ENCODE measurements at regions not wholly inside any gene's neighbourhood (a gene's known extent, or its start where the extent isn't known, plus 50 kb on each side); places are given as distances from the start of the nearest gene placed in this dataset.

- H3K36me3 ChIP-seq (ENCODE audit: control insufficient read depth in 1 of 2, insufficient read depth in 2 of 2, low read length in 2 of 2), result no peaks in the 10 kb centered on the region
- no peaks in the 10 kb centered on the region for H3K27me3 ChIP-seq (ENCODE audit: control insufficient read depth in 1 of 2, insufficient read depth in 2 of 2, low read length in 2 of 2)
- no peaks in the 10 kb centered on the region for H3K9me3 ChIP-seq (ENCODE audit: control insufficient read depth in 1 of 2, low read length in 2 of 2)
- no peak overlapping the region for H3K27ac ChIP-seq (ENCODE audit: low read depth, low read length)
- no peaks in the 10 kb centered on the region for H3K4me1 ChIP-seq (ENCODE audit: control insufficient read depth in 1 of 2, insufficient read depth in 2 of 2, low read length in 2 of 2)
- no peak overlapping the region for H3K9ac ChIP-seq (ENCODE audit: low read depth in 1 of 2, low read length in 2 of 2)
- H3K4me3 ChIP-seq (ENCODE audit: low read depth in 1 of 2, low read length in 2 of 2), result no peak overlapping the region
Measured at GRCh38 chr13:80117515-80117914, 223.4 kb downstream of the SPRY2 start.

- Histone ChIP-seq H3K9ac (ENCODE audit: low read depth in 1 of 2, low read length in 2 of 2) (no peak overlapping the region), H3K27me3 (ENCODE audit: control insufficient read depth in 1 of 2, insufficient read depth in 2 of 2, low read length in 2 of 2) (no peaks in the 10 kb centered on the region), H3K9me3 (ENCODE audit: control insufficient read depth in 1 of 2, low read length in 2 of 2) (no peaks in the 10 kb centered on the region), H3K27ac (ENCODE audit: low read depth, low read length) (no peak overlapping the region), H3K36me3 (ENCODE audit: control insufficient read depth in 1 of 2, insufficient read depth in 2 of 2, low read length in 2 of 2) (no peaks in the 10 kb centered on the region), H3K4me1 (ENCODE audit: control insufficient read depth in 1 of 2, insufficient read depth in 2 of 2, low read length in 2 of 2) (no peaks in the 10 kb centered on the region), H3K4me3 (ENCODE audit: low read depth in 1 of 2, low read length in 2 of 2) (no peak overlapping the region)
Measured at GRCh38 chr13:80116107-80116506, 224.8 kb downstream of the SPRY2 start.

- H3K9me3 ChIP-seq (ENCODE audit: control insufficient read depth in 1 of 2, low read length in 2 of 2), result no peaks in the 10 kb centered on the region
- no peak overlapping the region for H3K9ac ChIP-seq (ENCODE audit: low read depth in 1 of 2, low read length in 2 of 2)
- H3K4me1 ChIP-seq (ENCODE audit: control insufficient read depth in 1 of 2, insufficient read depth in 2 of 2, low read length in 2 of 2), result no peaks in the 10 kb centered on the region
- no peaks in the 10 kb centered on the region for H3K36me3 ChIP-seq (ENCODE audit: control insufficient read depth in 1 of 2, insufficient read depth in 2 of 2, low read length in 2 of 2)
- no peak overlapping the region for H3K27ac ChIP-seq (ENCODE audit: low read depth, low read length)
- no peaks in the 10 kb centered on the region for H3K27me3 ChIP-seq (ENCODE audit: control insufficient read depth in 1 of 2, insufficient read depth in 2 of 2, low read length in 2 of 2)
- no peak overlapping the region for H3K4me3 ChIP-seq (ENCODE audit: low read depth in 1 of 2, low read length in 2 of 2)
Measured at GRCh38 chr13:80115616-80116015, 225.3 kb downstream of the SPRY2 start.

GRCh38 chr13:80113714-80114454 lies 227.0 kb downstream of the SPRY2 start:
- Histone ChIP-seq H3K4me1 (ENCODE audit: control insufficient read depth in 1 of 2, insufficient read depth in 2 of 2, low read length in 2 of 2) (no peaks in the 10 kb centered on the region), H3K27me3 (ENCODE audit: control insufficient read depth in 1 of 2, insufficient read depth in 2 of 2, low read length in 2 of 2) (no peaks in the 10 kb centered on the region), H3K9ac (ENCODE audit: low read depth in 1 of 2, low read length in 2 of 2) (no peak overlapping the region), H3K9me3 (ENCODE audit: control insufficient read depth in 1 of 2, low read length in 2 of 2) (no peaks in the 10 kb centered on the region), H3K27ac (ENCODE audit: low read depth, low read length) (no peak overlapping the region), H3K36me3 (ENCODE audit: control insufficient read depth in 1 of 2, insufficient read depth in 2 of 2, low read length in 2 of 2) (no peaks in the 10 kb centered on the region), H3K4me3 (ENCODE audit: low read depth in 1 of 2, low read length in 2 of 2) (no peak overlapping the region)

- Histone ChIP-seq H3K9me3 (ENCODE audit: control insufficient read depth in 1 of 2, low read length in 2 of 2) (no peaks in the 10 kb centered on the region), H3K4me3 (ENCODE audit: low read depth in 1 of 2, low read length in 2 of 2) (no peak overlapping the region), H3K9ac (ENCODE audit: low read depth in 1 of 2, low read length in 2 of 2) (no peak overlapping the region), H3K36me3 (ENCODE audit: control insufficient read depth in 1 of 2, insufficient read depth in 2 of 2, low read length in 2 of 2) (no peaks in the 10 kb centered on the region), H3K27me3 (ENCODE audit: control insufficient read depth in 1 of 2, insufficient read depth in 2 of 2, low read length in 2 of 2) (no peaks in the 10 kb centered on the region), H3K27ac (ENCODE audit: low read depth, low read length) (no peak overlapping the region), H3K4me1 (ENCODE audit: control insufficient read depth in 1 of 2, insufficient read depth in 2 of 2, low read length in 2 of 2) (no peaks in the 10 kb centered on the region)
Measured at GRCh38 chr13:80109303-80109702, 231.6 kb downstream of the SPRY2 start.

- no peak overlapping the region for H3K4me3 ChIP-seq (ENCODE audit: low read depth in 1 of 2, low read length in 2 of 2)
- H3K27me3 ChIP-seq (ENCODE audit: control insufficient read depth in 1 of 2, insufficient read depth in 2 of 2, low read length in 2 of 2), result no peaks in the 10 kb centered on the region
- H3K9me3 ChIP-seq (ENCODE audit: control insufficient read depth in 1 of 2, low read length in 2 of 2), result no peaks in the 10 kb centered on the region
- no peaks in the 10 kb centered on the region for H3K36me3 ChIP-seq (ENCODE audit: control insufficient read depth in 1 of 2, insufficient read depth in 2 of 2, low read length in 2 of 2)
- peaks cover 3 to 6% of the 10 kb centered on the region in 2 donors for H3K4me1 ChIP-seq (ENCODE audit: control insufficient read depth in 1 of 2, insufficient read depth in 2 of 2, low read length in 2 of 2)
- no peak overlapping the region for H3K9ac ChIP-seq (ENCODE audit: low read depth in 1 of 2, low read length in 2 of 2)
- H3K27ac ChIP-seq (ENCODE audit: low read depth, low read length), result no peak overlapping the region
Measured at GRCh38 chr13:80105350-80105749, 235.6 kb downstream of the SPRY2 start.

- Histone ChIP-seq H3K9me3 (ENCODE audit: control insufficient read depth in 1 of 2, low read length in 2 of 2) (no peaks in the 10 kb centered on the region), H3K27me3 (ENCODE audit: control insufficient read depth in 1 of 2, insufficient read depth in 2 of 2, low read length in 2 of 2) (no peaks in the 10 kb centered on the region), H3K36me3 (ENCODE audit: control insufficient read depth in 1 of 2, insufficient read depth in 2 of 2, low read length in 2 of 2) (no peaks in the 10 kb centered on the region), H3K4me1 (ENCODE audit: control insufficient read depth in 1 of 2, insufficient read depth in 2 of 2, low read length in 2 of 2) (peaks cover 3 to 6% of the 10 kb centered on the region in 2 donors), H3K9ac (ENCODE audit: low read depth in 1 of 2, low read length in 2 of 2) (no peak overlapping the region), H3K27ac (ENCODE audit: low read depth, low read length) (no peak overlapping the region), H3K4me3 (ENCODE audit: low read depth in 1 of 2, low read length in 2 of 2) (no peak overlapping the region)
Measured at GRCh38 chr13:80101040-80101439, 239.9 kb downstream of the SPRY2 start.

- Histone ChIP-seq H3K9me3 (ENCODE audit: control insufficient read depth in 1 of 2, low read length in 2 of 2) (no peaks in the 10 kb centered on the region), H3K9ac (ENCODE audit: low read depth in 1 of 2, low read length in 2 of 2) (no peak overlapping the region), H3K36me3 (ENCODE audit: control insufficient read depth in 1 of 2, insufficient read depth in 2 of 2, low read length in 2 of 2) (no peaks in the 10 kb centered on the region)
Measured at GRCh38 chr13:80100636-80101035, 240.3 kb downstream of the SPRY2 start.

GRCh38 chr13:80097561-80097960 lies 243.4 kb downstream of the SPRY2 start:
- no peak overlapping the region for H3K4me3 ChIP-seq (ENCODE audit: low read depth in 1 of 2, low read length in 2 of 2)
- H3K9ac ChIP-seq (ENCODE audit: low read depth in 1 of 2, low read length in 2 of 2), result no peak overlapping the region
- no peaks in the 10 kb centered on the region for H3K36me3 ChIP-seq (ENCODE audit: control insufficient read depth in 1 of 2, insufficient read depth in 2 of 2, low read length in 2 of 2)
- peaks cover 3 to 6% of the 10 kb centered on the region in 2 donors for H3K4me1 ChIP-seq (ENCODE audit: control insufficient read depth in 1 of 2, insufficient read depth in 2 of 2, low read length in 2 of 2)
- H3K27me3 ChIP-seq (ENCODE audit: control insufficient read depth in 1 of 2, insufficient read depth in 2 of 2, low read length in 2 of 2), result no peaks in the 10 kb centered on the region
- H3K9me3 ChIP-seq (ENCODE audit: control insufficient read depth in 1 of 2, low read length in 2 of 2), result no peaks in the 10 kb centered on the region
- no peak overlapping the region for H3K27ac ChIP-seq (ENCODE audit: low read depth, low read length)

More at GRCh38 chr13:80100636-80101035, 240.3 kb downstream of the SPRY2 start:
- no peak overlapping the region for H3K4me3 ChIP-seq (ENCODE audit: low read depth in 1 of 2, low read length in 2 of 2)
- peaks cover 3 to 6% of the 10 kb centered on the region in 2 donors for H3K4me1 ChIP-seq (ENCODE audit: control insufficient read depth in 1 of 2, insufficient read depth in 2 of 2, low read length in 2 of 2)
- H3K27me3 ChIP-seq (ENCODE audit: control insufficient read depth in 1 of 2, insufficient read depth in 2 of 2, low read length in 2 of 2), result no peaks in the 10 kb centered on the region
- H3K27ac ChIP-seq (ENCODE audit: low read depth, low read length), result no peak overlapping the region

GRCh38 chr13:80096383-80096782 lies 244.5 kb downstream of the SPRY2 start:
- H3K27ac ChIP-seq (ENCODE audit: low read depth, low read length), result no peak overlapping the region
- H3K4me1 ChIP-seq (ENCODE audit: control insufficient read depth in 1 of 2, insufficient read depth in 2 of 2, low read length in 2 of 2), result peaks cover 3 to 6% of the 10 kb centered on the region in 2 donors
- no peaks in the 10 kb centered on the region for H3K27me3 ChIP-seq (ENCODE audit: control insufficient read depth in 1 of 2, insufficient read depth in 2 of 2, low read length in 2 of 2)
- H3K9ac ChIP-seq (ENCODE audit: low read depth in 1 of 2, low read length in 2 of 2), result no peak overlapping the region
- H3K36me3 ChIP-seq (ENCODE audit: control insufficient read depth in 1 of 2, insufficient read depth in 2 of 2, low read length in 2 of 2), result no peaks in the 10 kb centered on the region
- no peak overlapping the region for H3K4me3 ChIP-seq (ENCODE audit: low read depth in 1 of 2, low read length in 2 of 2)
- H3K9me3 ChIP-seq (ENCODE audit: control insufficient read depth in 1 of 2, low read length in 2 of 2), result no peaks in the 10 kb centered on the region
